Endodermal cell (in vitro differentiated cells): ENCODE measurements at regions not wholly inside any gene's neighbourhood (a gene's known extent, or its start where the extent isn't known, plus 50 kb on each side); places are given as distances from the start of the nearest gene placed in this dataset.

Experiments
- DNase-seq: peaks from one replicate; pipeline ENCODE4 v3.0.0-alpha.2; 2017
- H3K27ac ChIP-seq: 2 replicates; pipeline ENCODE4 v1.5.1; 2013; ENCODE audit warnings: mild to moderate bottlenecking, low read depth, low read length, moderate library complexity
- H3K27me3 ChIP-seq: 2 replicates; pipeline ENCODE4 v1.6.1; 2013; ENCODE audit warnings: mild to moderate bottlenecking, low read length, moderate library complexity; ENCODE audit not compliant: insufficient read depth, control insufficient read depth, poor library complexity, severe bottlenecking
- H3K36me3 ChIP-seq: 2 replicates; pipeline ENCODE4 v1.7.0; 2013; ENCODE audit warnings: mild to moderate bottlenecking, low read length, moderate library complexity; ENCODE audit not compliant: control insufficient read depth, insufficient read depth
- H3K4me1 ChIP-seq: one replicate; pipeline ENCODE4 v1.7.0; 2013; ENCODE audit warnings: low read length; ENCODE audit not compliant: control insufficient read depth, insufficient read depth
- H3K4me3 ChIP-seq: 2 replicates; pipeline ENCODE4 v1.5.1; 2013; ENCODE audit warnings: mild to moderate bottlenecking, low read length, moderate library complexity
- H3K9ac ChIP-seq: 2 replicates; pipeline ENCODE4 v1.6.1; 2013; ENCODE audit warnings: mild to moderate bottlenecking, low read length, moderate library complexity; ENCODE audit not compliant: poor library complexity, severe bottlenecking; ENCODE audit errors: extremely low read depth
- H3K9me3 ChIP-seq: 2 replicates; pipeline ENCODE4 v1.6.1; 2013; ENCODE audit warnings: mild to moderate bottlenecking, low read length, moderate library complexity; ENCODE audit not compliant: control insufficient read depth
- H3K27ac Mint-ChIP-seq: 2 replicates; pipeline ENCODE4 v1.8.0; 2020; ENCODE audit warnings: mixed read lengths
- H3K27me3 Mint-ChIP-seq: 2 replicates; pipeline ENCODE4 v1.8.0; 2021; ENCODE audit warnings: mild to moderate bottlenecking, mixed read lengths; ENCODE audit not compliant: insufficient read depth
- H3K36me3 Mint-ChIP-seq: 2 replicates; pipeline ENCODE4 v1.8.0; 2020; ENCODE audit warnings: low read depth, mixed read lengths
- H3K4me1 Mint-ChIP-seq: 2 replicates; pipeline ENCODE4 v1.8.0; 2020; ENCODE audit warnings: mixed read lengths
- H3K4me3 Mint-ChIP-seq: 2 replicates; pipeline ENCODE4 v1.8.0; 2020; ENCODE audit warnings: mild to moderate bottlenecking, moderate library complexity, mixed read lengths
- H3K9me3 Mint-ChIP-seq: 2 replicates; pipeline ENCODE4 v1.8.0; 2020; ENCODE audit warnings: mild to moderate bottlenecking, mixed read lengths
- CTCF ChIP-seq: fragments of 200-600 bp; sonication (generic); conservative IDR thresholded peaks from 2 replicates; pipeline ENCODE4 v1.5.0; 2021; ENCODE audit warnings: antibody characterized with exemption, mild to moderate bottlenecking
- WGBS, 2 experiments: methylation state at CpG; one replicate each; pipeline versions ENCODE4 v1.1.5 to v1.1.7; 2013; ENCODE audit warnings: missing lambda C conversion rate in 2 of 2, mixed read lengths in 1 of 2; ENCODE audit not compliant: insufficient coverage in 1 of 2, insufficient read length in 1 of 2; 5-methylcytosine and 5-hydroxymethylcytosine counted together

GRCh38 chr5:110013017-110013416, 323.3 kb downstream of the MAN2A1 start:
- no peaks in the 10 kb centered on the region for H3K36me3 ChIP-seq
- H3K4me1 Mint-ChIP-seq = no peaks in the 10 kb centered on the region
- no peak overlapping the region for H3K27ac Mint-ChIP-seq
- no peaks in the 10 kb centered on the region for H3K4me1 ChIP-seq
- no peaks in the 10 kb centered on the region for H3K36me3 Mint-ChIP-seq
- no peaks in the 10 kb centered on the region for H3K27me3 Mint-ChIP-seq
- no peaks in the 10 kb centered on the region for H3K9me3 ChIP-seq
- DNase-seq = no peak
- no peaks in the 10 kb centered on the region for H3K27me3 ChIP-seq
- no peak overlapping the region for H3K4me3 Mint-ChIP-seq
- no peak overlapping the region for H3K4me3 ChIP-seq
- TF ChIP-seq CTCF = no peak
- H3K9ac ChIP-seq = no peak overlapping the region
- peaks cover 2% of the 10 kb centered on the region for H3K9me3 Mint-ChIP-seq
- no peak overlapping the region for H3K27ac ChIP-seq

GRCh38 chr5:110017854-110018253, 328.1 kb downstream of the MAN2A1 start:
- peaks cover 2% of the 10 kb centered on the region for H3K9me3 Mint-ChIP-seq
- WGBS, 2 experiments = 98 to 100% methylated on average over 1 to 2 of the region's 2 CpGs
- H3K27ac Mint-ChIP-seq = no peak overlapping the region

GRCh38 chr5:110018509-110018908, 328.8 kb downstream of the MAN2A1 start:
- Histone ChIP-seq H3K27ac (no peak overlapping the region), H3K27me3 (no peaks in the 10 kb centered on the region), H3K36me3 (no peaks in the 10 kb centered on the region), H3K9ac (no peak overlapping the region), H3K9me3 (no peaks in the 10 kb centered on the region), H3K4me1 (no peaks in the 10 kb centered on the region), H3K4me3 (no peak overlapping the region)
- H3K4me3 Mint-ChIP-seq = no peak overlapping the region
- DNase-seq = no peak
- 94% methylated on average over 3 to 5 of the region's 5 CpGs for WGBS, 2 experiments
- no peak overlapping the region for H3K27ac Mint-ChIP-seq
- no peaks in the 10 kb centered on the region for H3K4me1 Mint-ChIP-seq
- no peaks in the 10 kb centered on the region for H3K27me3 Mint-ChIP-seq
- TF ChIP-seq CTCF = no peak
- H3K9me3 Mint-ChIP-seq = peaks cover 2% of the 10 kb centered on the region
- no peaks in the 10 kb centered on the region for H3K36me3 Mint-ChIP-seq

More at GRCh38 chr5:110017854-110018253, 328.1 kb downstream of the MAN2A1 start:
- H3K27me3 Mint-ChIP-seq = no peaks in the 10 kb centered on the region
- no peak for TF ChIP-seq CTCF
- Histone ChIP-seq H3K36me3 (no peaks in the 10 kb centered on the region), H3K9me3 (no peaks in the 10 kb centered on the region), H3K9ac (no peak overlapping the region), H3K27ac (no peak overlapping the region), H3K4me1 (no peaks in the 10 kb centered on the region), H3K4me3 (no peak overlapping the region), H3K27me3 (no peaks in the 10 kb centered on the region)
- H3K36me3 Mint-ChIP-seq = no peaks in the 10 kb centered on the region
- no peaks in the 10 kb centered on the region for H3K4me1 Mint-ChIP-seq
- no peak for DNase-seq
- no peak overlapping the region for H3K4me3 Mint-ChIP-seq
